ENCODE measurements at regions not wholly inside any gene's neighbourhood (a gene's known extent, or its start where the extent isn't known, plus 50 kb on each side); places are given as distances from the start of the nearest gene placed in this dataset.
"Not testable (repeated sequence)": the region's sequence is repeated elsewhere in the genome, so short reads cannot be mapped to it uniquely, and the experiment has no call there.

DNA sequence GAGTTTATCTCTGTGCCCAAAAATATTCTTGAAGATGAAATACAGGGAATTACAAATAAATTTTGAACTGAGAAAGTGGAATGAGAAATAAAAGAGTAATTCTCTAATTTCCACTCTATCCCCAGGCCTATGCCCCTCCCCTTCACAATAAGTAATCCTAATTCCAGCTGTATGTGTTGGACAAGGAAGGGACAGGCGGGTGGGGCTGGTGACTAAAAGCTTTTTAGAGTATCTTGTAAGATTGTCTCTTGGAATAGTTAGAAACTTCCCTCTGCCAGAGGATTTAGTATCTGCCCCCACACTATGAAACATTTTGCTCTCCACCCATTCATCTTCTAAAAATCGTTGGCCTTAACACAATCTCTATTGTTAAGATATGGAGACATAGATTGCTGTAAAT, 199.2 kb downstream of the MBL2 start:
- peak; percentile 45 for DNase-seq (ENCODE audit: low read depth)
- TF ChIP-seq, protein P1, sequence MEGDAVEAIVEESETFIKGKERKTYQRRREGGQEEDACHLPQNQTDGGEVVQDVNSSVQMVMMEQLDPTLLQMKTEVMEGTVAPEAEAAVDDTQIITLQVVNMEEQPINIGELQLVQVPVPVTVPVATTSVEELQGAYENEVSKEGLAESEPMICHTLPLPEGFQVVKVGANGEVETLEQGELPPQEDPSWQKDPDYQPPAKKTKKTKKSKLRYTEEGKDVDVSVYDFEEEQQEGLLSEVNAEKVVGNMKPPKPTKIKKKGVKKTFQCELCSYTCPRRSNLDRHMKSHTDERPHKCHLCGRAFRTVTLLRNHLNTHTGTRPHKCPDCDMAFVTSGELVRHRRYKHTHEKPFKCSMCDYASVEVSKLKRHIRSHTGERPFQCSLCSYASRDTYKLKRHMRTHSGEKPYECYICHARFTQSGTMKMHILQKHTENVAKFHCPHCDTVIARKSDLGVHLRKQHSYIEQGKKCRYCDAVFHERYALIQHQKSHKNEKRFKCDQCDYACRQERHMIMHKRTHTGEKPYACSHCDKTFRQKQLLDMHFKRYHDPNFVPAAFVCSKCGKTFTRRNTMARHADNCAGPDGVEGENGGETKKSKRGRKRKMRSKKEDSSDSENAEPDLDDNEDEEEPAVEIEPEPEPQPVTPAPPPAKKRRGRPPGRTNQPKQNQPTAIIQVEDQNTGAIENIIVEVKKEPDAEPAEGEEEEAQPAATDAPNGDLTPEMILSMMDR (IDR thresholded peaks at IDR 0.05; ENCODE audit: insufficient read depth, low read length): no peak
- no peak overlapping the region for H3K4me3 ChIP-seq (ENCODE audit: low read depth, low read length)

DNA sequence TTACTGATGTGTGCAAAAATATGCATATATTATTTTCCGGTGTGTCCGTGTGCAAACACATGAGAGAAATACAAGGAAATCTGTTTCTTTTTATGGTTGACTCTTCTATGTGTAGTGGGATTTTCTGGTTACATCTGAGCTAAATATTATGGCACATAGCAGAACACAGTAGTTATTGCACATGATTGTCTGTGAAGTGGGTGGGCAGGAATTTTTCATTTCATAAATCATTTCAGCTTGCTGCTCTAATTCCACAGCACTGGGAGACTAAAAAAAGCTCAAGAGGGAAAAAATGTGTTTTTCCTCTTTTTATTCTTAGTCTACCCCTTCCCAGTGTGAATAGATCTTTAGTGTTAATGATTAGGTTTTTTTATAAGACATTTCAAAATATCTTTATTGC, 197.9 kb downstream of the MBL2 start:
- H3K4me3 ChIP-seq (ENCODE audit: low read depth, low read length): no peak overlapping the region
- TF ChIP-seq, protein P1 (IDR thresholded peaks at IDR 0.05; ENCODE audit: insufficient read depth, low read length): no peak
- DNase-seq (ENCODE audit: low read depth): peak; percentile 25

DNA sequence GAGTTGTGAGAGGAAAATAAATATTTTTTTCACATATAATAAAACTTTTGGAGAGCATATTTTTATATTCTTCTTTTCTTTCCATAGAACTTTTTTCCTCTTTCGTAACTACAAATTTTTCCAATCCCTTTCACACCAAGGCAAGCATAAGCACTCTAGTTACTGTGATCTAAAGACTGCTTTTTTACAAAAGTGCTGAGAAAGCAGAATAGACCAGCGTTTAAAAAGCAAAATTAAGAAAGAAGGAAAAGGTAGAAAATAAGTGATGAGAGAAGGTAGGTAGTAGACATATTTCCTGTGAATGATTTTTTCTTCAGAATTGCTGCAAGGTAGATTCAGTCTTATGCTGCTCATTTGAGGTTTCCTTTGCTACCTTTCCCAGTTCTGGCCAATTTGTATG, 195.5 kb downstream of the MBL2 start:
- TF ChIP-seq, protein P1 (IDR thresholded peaks at IDR 0.05; ENCODE audit: insufficient read depth, low read length): no peak
- DNase-seq (ENCODE audit: low read depth): no peak
- no peak overlapping the region for H3K4me3 ChIP-seq (ENCODE audit: low read depth, low read length)

DNA sequence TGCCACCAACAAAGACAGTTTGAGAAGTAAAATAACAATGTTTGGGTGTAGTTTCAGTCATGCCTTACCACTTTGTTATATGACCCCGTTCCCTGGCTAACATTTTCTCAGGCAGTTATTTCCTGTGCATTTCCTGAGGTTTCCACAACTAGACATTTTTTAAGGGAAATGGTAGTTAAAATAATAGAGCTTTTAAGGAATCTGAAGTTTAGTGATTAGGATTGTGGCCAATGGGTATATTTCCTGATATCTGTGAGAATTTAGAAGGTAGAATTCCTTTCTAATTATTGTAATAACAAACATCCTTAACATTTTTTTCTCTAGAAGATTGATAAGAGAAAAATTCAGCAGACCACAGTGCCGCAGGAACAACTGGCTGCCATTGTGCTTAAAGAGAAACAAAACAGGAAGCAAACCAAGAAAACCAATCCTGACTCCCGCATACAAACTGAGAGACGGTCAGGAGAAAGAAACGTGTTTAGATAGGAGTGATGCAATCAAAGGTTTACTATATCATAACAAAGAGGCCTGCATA, 193.6 kb downstream of the MBL2 start:
- H3K4me3 ChIP-seq (ENCODE audit: low read depth, low read length): no peak overlapping the region
- TF ChIP-seq, protein P1 (IDR thresholded peaks at IDR 0.05; ENCODE audit: insufficient read depth, low read length): no peak

DNA sequence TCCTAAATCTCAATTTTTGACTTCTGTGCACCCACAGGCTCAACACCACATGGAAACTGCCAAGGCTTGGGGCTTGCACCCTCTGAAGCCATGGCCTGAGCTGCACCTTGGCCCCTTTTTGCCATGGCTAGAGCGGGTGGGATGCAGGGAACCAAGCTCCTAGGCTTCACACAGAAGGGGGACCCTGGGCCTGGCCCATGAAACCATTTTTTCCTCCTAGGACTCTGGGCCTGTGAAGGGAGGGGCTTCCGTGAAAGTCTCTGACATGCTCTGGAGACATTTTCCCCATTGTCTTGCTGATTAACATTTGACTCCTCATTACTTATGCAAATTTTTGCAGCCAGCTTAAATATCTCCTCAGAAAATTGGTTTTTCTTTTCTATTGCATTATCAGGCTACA, 190.9 kb downstream of the MBL2 start:
- H3K4me3 ChIP-seq (ENCODE audit: low read depth, low read length); DNase-seq (ENCODE audit: low read depth): not testable (repeated sequence)

More for the DNA sequence above, 193.6 kb downstream of the MBL2 start:
- peak; percentile 81 for DNase-seq (ENCODE audit: low read depth)

DNA sequence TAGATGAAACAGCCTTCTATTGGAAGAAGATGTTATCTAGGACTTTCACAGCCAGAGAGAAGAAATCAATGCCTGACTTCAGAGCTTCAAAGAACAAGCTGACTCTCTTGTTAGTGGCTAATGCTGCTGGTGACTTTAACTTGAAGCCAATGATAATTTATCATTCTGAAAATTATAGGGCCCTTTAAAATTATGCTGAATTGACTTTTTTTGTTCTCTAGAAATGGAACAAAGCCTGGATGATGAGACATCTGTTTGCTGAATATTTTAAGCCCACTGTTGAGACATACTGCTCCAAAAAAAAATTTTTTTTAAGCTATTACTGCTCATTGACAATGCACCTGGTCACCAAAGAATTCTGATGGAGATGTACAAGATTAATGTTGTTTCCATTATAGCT, 189.2 kb downstream of the MBL2 start:
- no peak for DNase-seq (ENCODE audit: low read depth)
- H3K4me3 ChIP-seq (ENCODE audit: low read depth, low read length): no peak overlapping the region
- TF ChIP-seq, protein P1 (IDR thresholded peaks at IDR 0.05; ENCODE audit: insufficient read depth, low read length): no peak

DNA sequence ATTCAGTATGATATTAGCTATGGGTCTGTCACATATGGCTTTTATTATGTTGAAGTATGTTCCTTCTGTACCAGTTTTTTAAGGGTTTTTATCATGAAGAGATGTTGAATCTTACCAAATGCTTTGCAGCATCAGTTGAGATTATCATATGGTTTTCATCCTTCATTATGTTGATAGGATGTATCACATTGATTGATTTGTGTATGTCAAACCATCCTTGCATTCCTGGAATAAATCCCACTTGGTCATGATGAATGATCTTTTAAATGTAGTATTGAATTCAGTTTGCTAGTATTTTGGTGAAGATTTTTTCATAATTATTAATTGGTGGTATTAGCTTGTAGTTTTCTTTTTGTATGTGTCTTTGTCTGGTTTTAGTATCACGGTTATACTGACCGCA, 185.9 kb downstream of the MBL2 start:
- H3K4me3 ChIP-seq (ENCODE audit: low read depth, low read length): no peak overlapping the region
- TF ChIP-seq, protein P1 (IDR thresholded peaks at IDR 0.05; ENCODE audit: insufficient read depth, low read length): no peak
- DNase-seq (ENCODE audit: low read depth): no peak

Measured in fibroblast of the aortic adventitia (primary cell).